Activated CD4-positive, alpha-beta T cell treated with anti-CD3 and anti-CD28 coated beads, Interleukin-2, amount 50 U/mL, for 1 hour (primary cell): ENCODE measurements at regions not wholly inside any gene's neighbourhood (a gene's known extent, or its start where the extent isn't known, plus 50 kb on each side); places are given as distances from the start of the nearest gene placed in this dataset.

Experiments used
- DNase-seq: peaks from one replicate; pipeline ENCODE4 v3.0.0-alpha.2; 2020

DNA sequence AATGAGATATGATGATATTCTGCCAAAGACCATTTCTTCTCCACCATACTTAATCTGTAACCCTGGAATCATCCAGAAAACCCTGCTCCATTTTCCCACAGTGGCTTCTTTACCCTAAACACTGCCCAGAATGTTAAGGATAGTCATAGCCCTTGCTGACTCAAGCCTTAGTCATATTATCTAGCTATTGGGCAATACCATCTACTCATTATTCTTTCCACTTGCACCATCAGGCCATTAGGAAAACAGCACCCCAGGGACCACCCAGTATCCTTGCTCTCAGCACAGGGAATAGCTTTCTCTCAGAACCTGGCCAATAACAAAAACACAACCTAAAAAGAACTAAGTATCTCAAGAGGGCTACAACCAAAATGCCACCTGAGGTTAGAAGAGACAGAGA, 445.7 kb upstream of the SLC14A2 start:
- no peak for DNase-seq

DNA sequence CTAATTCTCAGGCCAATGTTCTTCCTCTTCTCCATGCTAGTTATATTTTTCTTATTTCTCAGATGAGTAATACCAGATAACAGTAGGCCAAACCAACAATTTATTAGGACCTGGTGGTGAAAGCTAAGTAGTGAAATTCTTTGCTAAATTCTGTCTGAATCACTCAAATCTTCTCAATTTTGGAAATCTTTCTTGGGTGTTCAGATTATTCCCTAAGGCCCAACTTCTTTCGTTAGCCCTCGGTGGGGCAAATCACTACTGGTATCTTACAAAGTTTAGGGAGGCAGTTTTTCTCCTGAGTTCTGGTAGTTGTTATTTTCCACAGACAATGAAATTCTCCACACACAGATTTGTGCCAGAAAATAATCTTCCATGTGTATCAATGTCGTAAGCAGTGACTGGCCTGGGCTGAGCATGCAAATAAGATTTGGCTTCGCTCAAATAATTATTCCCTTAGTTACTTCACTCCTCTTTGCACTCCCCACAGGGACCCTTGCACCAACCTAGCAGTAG, 443.5 kb upstream of the SLC14A2 start:
- DNase-seq: no peak

DNA sequence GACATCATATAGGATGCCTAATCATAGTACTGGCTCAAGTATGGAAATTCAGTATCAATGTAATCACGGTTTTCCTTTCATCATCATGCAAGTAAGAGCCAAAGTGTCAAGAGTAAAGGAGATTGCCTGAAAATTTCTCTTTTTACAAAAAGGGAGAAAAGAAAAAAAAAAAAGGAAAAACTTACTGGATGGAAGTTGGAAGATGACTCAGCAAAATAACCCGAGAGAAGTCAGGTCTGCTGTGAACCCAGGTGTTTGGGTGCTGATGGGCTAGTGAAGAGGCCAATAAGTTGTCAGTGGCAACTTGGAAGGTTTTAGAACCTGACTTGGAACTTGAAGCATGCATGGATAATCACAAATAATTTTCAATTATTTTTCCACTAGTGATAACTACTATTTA, 441.9 kb upstream of the SLC14A2 start:
- no peak for DNase-seq

DNA sequence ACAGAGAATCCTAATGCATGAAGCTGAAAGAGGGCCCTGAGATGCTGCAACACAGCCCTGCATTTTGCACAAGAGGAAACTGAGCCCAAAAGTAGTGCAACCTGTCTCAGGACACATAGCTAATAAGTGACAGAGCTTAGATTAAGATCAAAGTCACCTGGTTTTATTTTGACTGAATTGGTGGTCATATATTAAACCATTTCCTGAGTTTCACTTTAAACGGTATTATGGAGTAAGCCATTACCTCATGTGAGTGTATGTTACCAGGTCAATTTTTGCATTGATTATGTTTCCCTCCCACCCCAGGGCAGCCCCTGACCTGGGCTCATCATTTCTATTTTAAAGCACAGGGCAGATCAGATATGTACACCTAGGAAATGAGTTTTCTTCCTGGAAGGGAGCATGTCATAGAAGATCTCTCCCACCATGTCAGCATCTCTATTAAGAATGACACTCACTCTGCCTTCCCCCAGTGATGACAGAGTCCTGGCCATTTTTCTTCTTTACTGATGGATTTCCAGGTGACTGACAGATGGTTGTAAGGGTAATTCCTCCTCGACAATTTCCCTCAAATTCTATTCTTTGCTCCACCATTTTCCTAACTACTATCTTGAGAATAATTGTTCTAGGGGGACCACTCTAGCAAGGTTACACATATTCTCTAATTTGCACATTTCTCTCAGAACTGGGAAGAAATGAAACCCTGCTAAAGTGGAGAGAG, 441.3 kb upstream of the SLC14A2 start:
- DNase-seq: no peak

DNA sequence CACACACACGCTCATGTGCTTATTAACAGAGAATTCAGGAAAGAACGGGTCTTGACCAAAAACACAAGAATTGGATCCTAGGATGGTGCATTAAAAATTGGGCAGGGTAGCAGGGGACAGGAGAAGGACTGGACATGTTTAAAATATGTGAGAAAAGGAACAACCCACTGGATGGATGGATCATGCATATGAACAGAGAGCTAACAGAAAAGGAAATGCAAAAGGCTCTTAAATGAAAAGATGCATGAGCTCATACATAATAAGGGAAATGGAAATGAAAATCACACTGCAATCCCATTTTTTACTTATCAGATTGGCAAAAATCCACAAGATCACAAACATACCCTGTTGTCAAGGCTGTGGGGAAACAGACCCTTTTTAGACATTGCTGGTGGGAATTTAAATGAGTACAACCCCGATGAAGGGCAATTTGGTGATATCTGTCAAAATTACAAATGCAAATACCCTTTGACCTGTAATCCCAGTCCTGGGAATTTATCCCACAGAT, 440.6 kb upstream of the SLC14A2 start:
- DNase-seq: no peak

DNA sequence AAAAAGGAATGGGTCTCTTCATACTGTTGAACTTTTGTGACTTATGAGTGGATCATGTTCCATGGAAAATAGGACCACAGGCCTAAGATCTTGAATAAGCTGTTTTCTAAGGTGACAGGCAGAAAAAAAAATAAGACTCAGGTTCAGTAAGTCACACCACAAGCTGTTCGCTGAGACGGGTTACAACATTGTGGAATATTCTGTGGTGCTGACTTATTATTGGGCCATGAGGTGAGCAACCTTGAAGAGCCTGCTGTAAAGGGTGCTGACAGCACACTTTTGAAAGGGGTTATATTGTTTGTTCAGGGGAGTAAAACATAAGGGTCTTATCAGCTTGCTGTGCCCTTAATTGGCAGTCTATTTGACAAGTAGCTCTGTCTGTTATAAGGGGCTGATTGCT, 439.8 kb upstream of the SLC14A2 start:
- DNase-seq: no peak

DNA sequence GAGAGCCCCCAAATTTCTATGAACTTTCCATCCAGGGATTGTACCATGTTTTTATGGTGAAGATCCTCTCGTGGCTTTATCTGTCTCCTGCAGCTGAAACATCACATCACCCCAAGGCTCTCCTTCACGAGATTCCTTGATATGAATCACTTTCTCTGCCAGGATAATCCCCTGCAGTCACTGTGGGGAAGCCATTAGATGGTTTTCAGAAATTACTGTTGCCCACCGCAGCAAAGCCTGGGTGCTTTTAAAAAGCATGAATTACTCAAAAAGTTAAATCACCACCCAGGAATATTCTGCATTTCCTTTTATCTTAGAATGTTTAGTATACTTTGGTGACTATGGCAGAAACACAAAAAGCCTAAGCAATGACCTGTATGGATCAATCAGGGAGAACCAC, 428.4 kb upstream of the SLC14A2 start:
- DNase-seq: no peak

DNA sequence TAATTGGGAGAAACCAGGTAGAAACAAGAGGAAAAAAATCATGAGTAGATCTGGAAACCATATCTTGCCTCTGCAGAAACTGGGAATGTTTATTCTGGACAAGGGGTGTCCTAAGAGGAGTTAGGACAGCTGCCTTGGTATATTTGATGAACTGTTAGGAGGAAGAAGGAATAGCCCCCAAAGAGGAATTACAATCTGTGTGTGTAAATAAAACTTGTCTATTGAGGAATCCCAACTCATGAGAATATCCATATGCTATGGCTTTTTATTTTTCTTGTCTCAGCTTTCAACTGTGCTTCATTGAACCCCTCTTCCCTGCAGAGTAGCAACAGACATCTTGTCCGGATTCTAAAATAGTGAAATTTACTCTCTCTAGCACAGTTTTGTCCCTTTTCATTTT, 423.5 kb upstream of the SLC14A2 start:
- no peak for DNase-seq

DNA sequence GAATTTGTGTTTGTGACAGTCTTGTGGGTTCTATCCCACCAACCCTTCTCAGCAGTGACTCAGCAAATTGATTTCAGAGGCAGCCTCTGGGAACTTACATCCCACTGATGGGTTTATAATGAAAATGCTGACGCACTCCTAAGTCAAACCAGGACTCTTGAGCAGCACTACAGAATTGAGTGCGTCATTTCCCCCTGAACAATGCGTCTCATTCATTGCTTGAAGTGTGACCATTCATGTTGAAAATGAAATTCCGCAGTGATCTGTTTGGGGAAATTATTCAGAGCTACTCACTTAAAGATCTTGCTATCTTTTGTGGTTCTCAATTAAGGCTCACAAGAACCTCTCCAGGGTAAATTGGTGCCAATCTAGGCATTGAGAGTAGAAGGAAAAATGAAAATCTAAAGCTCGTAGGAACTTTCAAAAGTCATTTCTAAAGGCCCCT, 417.7 kb upstream of the SLC14A2 start:
- DNase-seq: no peak

DNA sequence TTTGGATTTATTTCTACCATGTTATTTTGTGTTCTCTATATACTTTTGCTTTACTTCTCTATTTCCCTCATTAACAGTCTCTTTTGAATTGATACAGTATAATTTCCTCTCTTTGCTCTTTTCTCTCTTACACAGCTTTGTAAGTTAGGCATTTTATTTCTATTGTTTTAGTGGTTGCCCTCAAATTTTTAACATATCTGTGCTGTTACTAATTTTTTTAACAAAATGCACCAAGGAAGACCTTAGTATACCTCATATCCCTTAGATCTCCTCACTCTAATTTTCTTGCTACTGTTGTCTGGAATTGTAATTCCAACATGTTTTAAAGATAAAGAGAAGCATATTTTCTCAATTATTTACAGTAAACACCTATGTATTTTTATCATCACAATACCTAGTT, 416.8 kb upstream of the SLC14A2 start:
- DNase-seq: no peak

DNA sequence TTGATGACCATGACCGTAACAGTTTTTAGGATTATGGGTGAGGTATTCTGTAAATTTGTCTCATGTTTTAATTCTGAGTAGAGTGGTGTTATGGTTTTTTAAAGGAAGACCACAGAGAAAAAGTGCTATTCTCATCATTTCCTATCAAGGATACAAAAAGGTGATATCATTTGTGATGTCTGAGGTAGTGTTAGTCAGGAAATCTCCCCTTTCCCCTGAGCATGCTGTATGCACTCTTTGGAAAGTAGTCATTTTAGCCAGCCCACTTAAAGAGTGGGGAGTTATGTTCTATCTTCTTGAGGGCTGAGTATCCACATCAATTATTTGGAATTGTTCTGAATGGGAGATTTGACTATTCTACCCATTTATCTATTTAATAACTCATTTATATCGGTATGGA, 414.2 kb upstream of the SLC14A2 start:
- DNase-seq: no peak

DNA sequence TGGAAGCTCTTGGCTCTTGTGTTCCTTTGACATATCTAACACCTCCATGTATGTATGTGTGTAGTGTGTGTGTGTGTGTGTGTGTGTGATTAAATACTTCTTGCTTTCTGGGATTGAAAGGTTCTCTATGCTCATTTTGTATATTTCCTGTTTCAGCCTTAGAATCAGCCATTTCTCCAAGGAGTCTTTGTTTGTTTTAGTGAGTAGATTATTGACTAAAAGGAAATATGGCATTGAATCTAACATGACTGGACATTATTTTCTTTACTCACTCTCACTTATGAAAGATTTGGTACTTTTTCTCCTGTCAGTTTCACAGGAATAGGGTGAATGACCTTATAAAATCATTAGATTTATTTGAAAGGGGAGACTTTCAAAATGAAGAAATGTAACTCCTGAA, 413.8 kb upstream of the SLC14A2 start:
- DNase-seq: no peak

DNA sequence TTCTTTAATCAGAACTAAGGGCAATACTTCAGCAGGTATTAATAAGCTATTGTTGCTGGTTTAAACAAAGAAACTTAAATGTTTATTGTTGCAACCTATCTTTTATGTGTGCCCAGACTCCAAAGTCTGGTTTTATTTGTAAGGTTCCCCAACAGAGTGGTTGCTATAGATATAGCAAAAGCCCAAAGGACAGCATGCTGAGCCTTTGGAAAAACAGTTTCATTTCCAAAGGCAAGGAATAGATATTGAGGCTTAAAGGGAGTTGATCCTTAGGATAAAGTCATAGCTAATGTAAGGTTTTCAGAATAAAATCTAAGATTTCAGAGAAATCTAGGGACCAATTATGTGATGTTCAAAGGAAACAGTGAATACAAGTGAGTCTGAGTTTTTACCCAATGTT, 413.2 kb upstream of the SLC14A2 start:
- DNase-seq: no peak

DNA sequence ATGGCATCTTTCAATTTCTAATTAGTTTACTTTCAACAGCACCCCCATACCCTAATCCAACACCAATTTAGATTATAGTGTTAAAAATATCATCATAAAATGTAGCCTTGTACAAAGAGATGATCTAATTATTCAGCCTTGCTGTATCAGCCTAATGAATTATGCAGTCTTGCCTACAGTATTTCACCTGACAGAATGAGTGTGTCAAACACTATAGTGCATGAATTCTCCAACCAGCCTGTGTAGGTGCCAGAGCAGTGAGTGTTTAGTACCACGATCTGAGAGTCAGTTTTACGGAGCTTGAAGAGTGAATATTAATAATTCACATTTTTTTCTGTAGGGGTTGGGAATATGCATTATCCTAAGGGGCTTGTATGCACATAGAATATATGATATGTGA, 411.6 kb upstream of the SLC14A2 start:
- DNase-seq: no peak

DNA sequence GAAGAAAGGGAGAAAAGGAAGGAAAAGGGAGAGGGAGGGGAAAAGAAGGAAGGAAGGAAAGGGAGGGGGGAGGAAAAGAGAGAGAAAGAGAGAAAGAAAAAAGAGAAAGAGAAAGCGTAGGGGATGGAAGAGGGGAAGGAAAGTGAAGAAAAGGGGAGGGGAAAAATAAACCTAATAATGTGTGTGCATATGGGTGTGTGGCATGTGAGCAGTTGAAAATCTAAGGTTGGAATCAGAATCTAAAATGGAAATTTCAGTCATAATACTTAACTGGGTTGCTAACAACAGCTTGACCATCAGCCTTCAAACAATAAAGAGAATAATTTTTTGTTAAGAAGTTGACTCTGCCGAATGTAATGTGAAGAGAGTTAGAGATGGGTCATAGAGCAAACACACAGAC, 407.9 kb upstream of the SLC14A2 start:
- DNase-seq: no peak

DNA sequence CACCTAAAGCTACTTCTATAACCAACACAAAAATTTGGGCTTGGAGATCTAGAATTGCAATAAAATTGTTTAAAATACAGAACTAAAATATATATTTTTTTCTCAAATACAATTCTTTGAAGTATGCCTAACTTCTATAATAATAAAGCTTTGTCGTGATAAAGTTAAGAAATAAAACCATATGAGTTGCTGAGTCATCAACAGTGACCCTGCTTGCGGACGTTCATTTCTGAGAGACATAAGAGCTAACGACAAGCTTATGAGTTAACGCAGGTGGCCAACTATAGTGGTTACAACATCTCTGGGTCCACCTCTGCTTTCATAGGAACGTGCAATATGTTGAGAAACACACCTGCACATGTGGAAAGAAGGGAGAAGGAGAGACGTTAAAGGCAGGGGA, 407.1 kb upstream of the SLC14A2 start:
- DNase-seq: no peak

DNA sequence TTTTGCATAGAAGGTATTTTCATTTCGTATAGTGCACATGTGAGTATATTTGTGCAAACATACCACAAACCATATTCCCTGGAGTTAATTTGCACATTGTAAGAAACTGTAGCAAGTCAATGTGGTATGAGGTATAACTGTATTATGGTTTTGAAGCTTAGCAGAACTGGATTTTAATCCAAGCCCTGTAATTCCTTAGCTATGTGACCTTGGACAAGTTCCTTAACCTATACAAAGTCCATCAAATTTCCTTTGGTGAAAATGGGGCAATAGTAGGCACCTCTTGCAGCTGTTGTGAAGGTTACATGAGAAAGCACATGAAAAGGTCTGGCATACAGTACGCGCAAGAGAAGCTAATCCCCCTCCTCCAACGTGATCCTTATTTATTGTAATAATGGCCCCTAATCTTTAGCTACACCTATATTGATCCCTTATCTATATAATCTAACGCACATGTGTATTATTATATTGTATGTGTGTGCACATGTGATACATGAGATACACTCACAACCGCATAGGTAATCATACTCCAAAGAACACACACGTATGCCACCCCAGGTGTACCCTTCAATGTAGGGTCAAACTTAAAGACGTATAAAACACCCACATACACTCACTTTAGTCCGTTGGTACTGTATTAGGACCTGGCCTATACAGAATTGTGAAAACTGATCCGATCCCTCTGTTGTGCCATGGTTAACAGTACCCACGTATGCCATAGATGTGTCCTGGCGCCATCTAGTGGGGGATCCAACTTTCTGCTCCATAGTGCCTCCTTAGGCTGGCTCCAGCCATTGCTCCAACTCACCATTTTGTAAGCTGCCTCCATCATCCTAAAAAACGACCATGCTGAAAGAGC, 402.9 kb upstream of the SLC14A2 start:
- peak; percentile 57 for DNase-seq

DNA sequence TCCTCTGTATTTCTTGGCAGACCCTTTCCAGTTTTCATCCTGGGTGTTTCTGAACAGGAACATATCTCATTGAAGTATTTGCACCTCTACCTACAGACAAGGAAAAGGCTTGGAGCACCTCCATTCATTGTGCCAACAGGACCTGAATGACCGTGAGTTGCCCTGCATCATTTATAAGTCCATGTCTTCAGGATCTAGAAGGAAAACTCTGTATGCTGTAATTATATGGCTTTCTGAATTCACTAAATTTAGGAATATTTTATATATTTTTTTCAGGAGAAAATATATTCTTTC, 402.3 kb upstream of the SLC14A2 start:
- no peak for DNase-seq

DNA sequence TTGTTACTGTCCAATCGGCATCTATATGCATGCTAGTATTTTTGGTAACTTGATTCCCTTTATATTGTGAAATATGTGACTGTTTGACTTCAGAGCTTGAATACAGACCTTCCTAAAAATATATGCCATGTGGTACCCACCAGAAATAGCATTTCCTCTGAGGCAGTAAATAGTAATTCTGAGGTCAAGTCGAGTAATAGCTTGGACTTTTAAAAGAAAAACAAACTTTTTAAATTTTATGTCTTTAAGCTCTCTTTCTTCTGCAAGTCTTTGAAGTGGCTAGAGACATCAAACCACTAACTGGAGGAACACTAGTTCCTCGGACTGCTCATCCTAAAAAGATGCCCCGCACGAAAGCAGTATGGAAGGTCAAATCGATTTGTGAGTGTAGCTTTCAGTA, 396.8 kb upstream of the SLC14A2 start:
- no peak for DNase-seq

DNA sequence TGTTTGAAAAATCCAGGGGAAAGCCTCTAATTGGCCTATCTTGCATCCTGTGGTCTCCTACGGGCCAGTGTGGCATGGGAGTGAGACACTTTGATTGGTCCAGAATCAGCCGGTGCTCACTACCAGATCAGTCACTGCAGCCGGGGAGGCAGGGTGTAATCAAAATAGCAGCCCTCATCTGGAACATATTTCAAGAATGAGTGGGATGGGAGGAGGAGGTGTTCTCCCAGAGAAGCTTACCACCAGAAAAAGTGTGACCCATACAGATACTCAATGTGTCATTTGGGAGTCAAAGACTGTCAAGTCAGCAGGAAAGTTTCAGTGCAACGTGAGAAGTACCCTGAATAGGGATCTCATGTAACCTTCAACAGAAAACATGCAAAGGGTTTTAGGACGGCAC, 393.9 kb upstream of the SLC14A2 start:
- DNase-seq: no peak

DNA sequence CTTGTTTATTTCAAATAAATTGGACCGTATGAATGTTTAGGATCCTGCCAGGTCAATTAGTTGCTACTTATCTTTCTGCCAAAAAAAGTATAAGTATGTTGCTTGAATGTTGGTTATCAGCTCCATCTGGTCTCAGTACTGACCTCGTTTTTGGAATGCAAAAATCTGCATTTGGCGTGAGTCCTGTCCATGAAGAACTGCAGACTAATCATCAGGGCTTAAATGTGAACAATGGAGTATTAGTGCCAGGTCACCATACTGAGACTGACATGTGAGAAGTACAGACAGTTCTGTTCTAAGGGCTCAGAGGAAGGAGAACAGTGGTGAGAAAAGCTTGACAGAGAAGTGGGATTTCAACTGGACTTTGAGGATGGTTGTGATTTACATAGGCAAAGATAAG, 393.1 kb upstream of the SLC14A2 start:
- no peak for DNase-seq

DNA sequence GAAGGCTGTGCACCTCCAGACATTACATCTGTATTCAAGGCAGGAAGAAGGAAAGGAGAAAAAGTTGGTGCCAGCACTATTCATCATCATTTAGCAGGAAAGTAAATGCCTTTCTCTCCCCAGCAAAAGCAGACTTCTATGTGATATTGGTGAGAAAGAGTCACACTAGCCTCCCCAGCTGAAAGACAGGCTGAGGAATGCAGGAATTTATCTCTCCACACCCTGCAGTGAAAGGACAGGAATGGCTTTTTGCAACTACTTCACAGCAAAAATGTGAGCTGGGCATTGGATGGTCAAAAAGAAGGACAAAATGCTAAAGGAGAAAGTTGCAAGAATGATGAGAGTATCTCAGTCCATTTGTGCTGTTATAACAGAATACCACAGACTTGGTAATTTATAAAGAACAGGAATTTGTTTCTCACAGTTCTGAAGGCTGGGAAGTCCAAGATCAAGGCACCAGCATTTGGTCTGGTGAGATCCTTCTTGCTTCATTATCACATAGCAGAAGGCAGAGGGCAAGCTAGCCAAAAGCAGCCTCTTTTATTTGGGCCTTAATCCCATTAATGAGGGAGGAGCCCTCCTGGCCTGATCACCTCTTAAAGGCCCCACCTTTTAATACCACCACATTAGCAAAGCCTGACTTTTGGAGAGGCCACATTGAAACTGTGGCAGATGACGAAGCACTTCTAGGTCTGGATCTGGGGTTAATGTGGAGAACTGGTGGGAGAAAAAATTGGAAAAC, 388.1 kb upstream of the SLC14A2 start:
- no peak for DNase-seq

DNA sequence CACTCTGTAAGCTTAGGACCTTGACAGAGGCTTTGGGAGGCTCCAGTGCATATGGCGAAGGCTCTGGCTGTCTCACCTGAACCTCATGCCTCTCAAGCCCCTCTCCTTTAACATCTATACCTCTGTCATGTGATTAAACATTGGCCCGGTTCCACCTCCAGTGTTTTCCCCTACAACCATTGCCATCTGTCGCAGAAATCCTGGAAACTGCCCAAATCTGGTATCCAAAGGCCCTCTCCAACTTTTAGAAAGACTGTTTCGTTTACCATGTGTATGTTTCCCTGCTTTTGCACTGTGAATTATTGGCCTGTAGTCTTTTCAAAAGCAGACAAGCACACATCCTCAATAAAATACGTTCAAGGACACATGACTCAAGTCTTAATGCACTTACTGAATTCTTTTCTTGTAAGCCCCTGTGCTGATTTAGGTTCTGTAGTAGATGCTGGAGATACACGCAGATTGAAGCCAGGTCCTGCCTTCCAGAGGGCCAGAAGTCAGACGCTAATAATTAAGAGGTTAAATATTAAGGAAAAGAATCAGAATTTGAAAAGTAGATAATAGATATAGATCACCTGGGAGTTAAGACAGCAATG, 386.4 kb upstream of the SLC14A2 start:
- no peak for DNase-seq
